ENCODE measurements at regions not wholly inside any gene's neighbourhood (a gene's known extent, or its start where the extent isn't known, plus 50 kb on each side); places are given as distances from the start of the nearest gene placed in this dataset.

- no peak for TF ChIP-seq CTCF (IDR thresholded peaks at IDR 0.05 in 8 of 11, conservative IDR thresholded peaks at IDR 0.05 in 3 of 11)
- no peak for TF ChIP-seq POLR2AphosphoS5 (IDR thresholded peaks at IDR 0.05)
Measured at GRCh38 chr1:221877311-221877710, 135.4 kb upstream of the DUSP10 start.
